Heart right ventricle (tissue), 16 donors: ENCODE measurements at regions not wholly inside any gene's neighbourhood (a gene's known extent, or its start where the extent isn't known, plus 50 kb on each side); places are given as distances from the start of the nearest gene placed in this dataset.

ENCODE experiments used
- ATAC-seq, 8 donors: fragments of 200-7000 bp; cut with Tn5 transposase; one replicate each; pipeline ENCODE4 v1.9.1; 2020; ENCODE audit warnings: mild to moderate bottlenecking in 8 of 8, moderate library complexity in 8 of 8, moderate number of reproducible peaks in 1 of 8
- DNase-seq, 2 donors: peaks; one replicate each; pipeline ENCODE4 v3.0.0-alpha.2; 2020
- H3K27ac ChIP-seq, 10 donors: fragments of 200-600 bp; sonication (generic) in 2 of 10; one replicate each; pipeline versions ENCODE4 v1.5.0 to v1.8.0; 2020 to 2022; ENCODE audit warnings: mild to moderate bottlenecking in 3 of 10
- H3K27me3 ChIP-seq, 7 donors: fragments of 200-600 bp; one replicate each; pipeline ENCODE4 v1.8.0; 2021 to 2022; ENCODE audit warnings: mild to moderate bottlenecking in 2 of 7
- H3K36me3 ChIP-seq, 9 donors: fragments of 200-600 bp; sonication (generic) in 1 of 9; one replicate each; pipeline versions ENCODE4 v1.5.0 to v1.8.0; 2020 to 2022; ENCODE audit warnings: mild to moderate bottlenecking in 2 of 9
- H3K4me1 ChIP-seq, 9 donors: fragments of 200-600 bp; sonication (generic) in 1 of 9; one replicate each; pipeline versions ENCODE4 v1.5.0 to v1.8.0; 2020 to 2022; ENCODE audit warnings: mild to moderate bottlenecking in 4 of 9
- H3K4me3 ChIP-seq, 10 donors: fragments of 200-600 bp; sonication (generic) in 2 of 10; one replicate each; pipeline versions ENCODE4 v1.5.0 to v1.8.0; 2020 to 2022; ENCODE audit warnings: mild to moderate bottlenecking in 7 of 10, moderate library complexity in 2 of 10
- H3K9me3 ChIP-seq, 11 donors: fragments of 200-600 bp in 10 of 11; sonication (generic) in 2 of 11; one replicate each; pipeline versions ENCODE4 v1.5.0 to v1.8.0; 2013 to 2022; ENCODE audit warnings: mild to moderate bottlenecking in 2 of 11, control low read depth in 1 of 11, moderate library complexity in 1 of 11
- CTCF ChIP-seq, 9 donors: fragments of 200-600 bp; sonication (generic) in 2 of 9; IDR thresholded peaks; one replicate each; pipeline versions ENCODE4 v1.5.0 to v1.8.0; 2021 to 2022; ENCODE audit warnings: antibody characterized with exemption in 9 of 9, mild to moderate bottlenecking in 5 of 9, moderate library complexity in 1 of 9
- WGBS, 2 donors: extraction: QIAGEN DNeasy Blood & Tissue Kit; methylation state at CpG; one replicate each; pipeline ENCODE4 v1.1.7; 2013; ENCODE audit warnings: inconsistent platforms in 1 of 2; 5-methylcytosine and 5-hydroxymethylcytosine counted together
- intact Hi-C, 10 donors: fragments of 100-400 bp; cut with DNase I; formaldehyde crosslinking; loops; one replicate each; pipeline versions ENCODE4 v1.11.1 to v1.14.2; 2022
- donor health status: Arrhythmogenic right ventricular cardiomyopathy.
- donor health status: ischemic (EF 13 %, LVEDD 7.1; RV severe dilation, severe dysfunction).
- donor health status: healthy with polysubstance abuse.
- donor health status: DM: no; HTN: yes; CAD: no.
- donor health status: DM: no; HTN: no; CAD: no.
- donor health status: ischemic (EF 25% LVEDD 6.9; RV normal size, moderate dysfunction).
- donor health status: ischemic (EF 25% LVEDD 5.7; RV mildly dilated, moderate dysfunction).
- donor health status: healthy.
- donor health status: DM: yes; HTN: yes; CAD: no.
- donor health status: Ischemic cardiomyopathy.
- donor health status: ischemic (EF 35%, LVEDD 5.7; RV mildly dilated, moderate dysfunction).
- donor health status: nonischemic (EF 11% LVEDD 7.7; RV severe dilation, severe dysfunction).
- donor health status: DM: yes; HTN: yes; CAD: no.
- donor health status: PGD.
- donor health status: ischemic (EF 29% LVEDD 5.4; RV normal size, mild dysfunction).
- donor health status: nonischemic (EF 23%, LVEDD 6.1; RV moderate dilation, normal function).

- Histone ChIP-seq H3K4me3 (no peak overlapping the region), H3K36me3 (no peaks in the 10 kb centered on the region), H3K27me3 (no peaks in the 10 kb centered on the region), H3K9me3 (peaks cover 0 to 25% (median 0%) of the 10 kb centered on the region in 11 donors), H3K4me1 (no peaks in the 10 kb centered on the region), H3K27ac (no peak overlapping the region)
- DNase-seq (no peak), ATAC-seq (no peak)
- no peak for TF ChIP-seq CTCF (IDR thresholded peaks at IDR 0.05)
- intact Hi-C loops: no loop called here
- WGBS, 2 donors: 77 to 83% methylated on average over 3 of the region's 3 CpGs
These were observed 59.6 kb upstream of the SEMA3E start for GRCh38 chr7:83708531-83708930.

- H3K9me3 ChIP-seq: peaks cover 0 to 16% (median 0%) of the 10 kb centered on the region in 11 donors
- intact Hi-C loops: no loop called here
- ATAC-seq (no peak), DNase-seq (no peak)
- no peak for TF ChIP-seq CTCF (IDR thresholded peaks at IDR 0.05)
- no peak overlapping the region for H3K27ac ChIP-seq
- H3K27me3 ChIP-seq: no peaks in the 10 kb centered on the region
- H3K4me3 ChIP-seq: no peak overlapping the region
- 71 to 78% methylated on average over 3 of the region's 3 CpGs for WGBS, 2 donors
- no peaks in the 10 kb centered on the region for H3K36me3 ChIP-seq
- peaks cover 0 to 3% (median 0%) of the 10 kb centered on the region in 9 donors for H3K4me1 ChIP-seq
These were observed 55.6 kb upstream of the SEMA3E start for GRCh38 chr7:83704564-83704963.

- no peak for ATAC-seq
- H3K27me3 ChIP-seq: no peaks in the 10 kb centered on the region
- DNase-seq: no peak
- no peaks in the 10 kb centered on the region for H3K36me3 ChIP-seq
- no peaks in the 10 kb centered on the region for H3K9me3 ChIP-seq
- no peak overlapping the region for H3K4me3 ChIP-seq
- H3K27ac ChIP-seq: no peak overlapping the region
- TF ChIP-seq CTCF (IDR thresholded peaks at IDR 0.05): no peak
- intact Hi-C loops: no loop called here
- WGBS, 2 donors: 75 to 84% methylated on average over 1 of the region's 1 CpG
- peaks cover 0 to 3% (median 0%) of the 10 kb centered on the region in 9 donors for H3K4me1 ChIP-seq
These were observed 53.5 kb upstream of the SEMA3E start for GRCh38 chr7:83702446-83702845.

- H3K4me3 ChIP-seq: no peak overlapping the region
- DNase-seq (no peak), ATAC-seq (peak in 1 of 8 donors; percentile 57)
- H3K36me3 ChIP-seq: no peaks in the 10 kb centered on the region
- intact Hi-C loops: no loop called here
- H3K27me3 ChIP-seq: no peaks in the 10 kb centered on the region
- TF ChIP-seq CTCF (IDR thresholded peaks at IDR 0.05): no peak
- H3K27ac ChIP-seq: no peak overlapping the region
- H3K9me3 ChIP-seq: no peaks in the 10 kb centered on the region
- H3K4me1 ChIP-seq: peaks cover 0 to 3% (median 0%) of the 10 kb centered on the region in 9 donors
These were observed 52.8 kb upstream of the SEMA3E start for GRCh38 chr7:83701736-83702135.
